Astrocyte of the spinal cord (primary cell): ENCODE measurements at regions not wholly inside any gene's neighbourhood (a gene's known extent, or its start where the extent isn't known, plus 50 kb on each side); places are given as distances from the start of the nearest gene placed in this dataset.

Experiments
- DNase-seq: peaks from one replicate; pipeline ENCODE4 v3.0.0; 2011; ENCODE audit warnings: low read depth, low spot score
- H3K4me3 ChIP-seq: 2 replicates; pipeline ENCODE4 v1.5.1; 2011; ENCODE audit warnings: low read depth, mild to moderate bottlenecking, low read length, moderate library complexity
- in situ Hi-C: cut with HindIII; loops from 2 replicates; pipeline ENCODE4 v1.10.0; 2017; ENCODE audit warnings: low sequenced_read_pairs
- TF ChIP-seq, protein P1 (sequence below): IDR thresholded peaks from 2 replicates; pipeline ENCODE4 v1.5.1; 2012; ENCODE audit warnings: low read depth, mild to moderate bottlenecking, low read length, inconsistent platforms

DNA sequence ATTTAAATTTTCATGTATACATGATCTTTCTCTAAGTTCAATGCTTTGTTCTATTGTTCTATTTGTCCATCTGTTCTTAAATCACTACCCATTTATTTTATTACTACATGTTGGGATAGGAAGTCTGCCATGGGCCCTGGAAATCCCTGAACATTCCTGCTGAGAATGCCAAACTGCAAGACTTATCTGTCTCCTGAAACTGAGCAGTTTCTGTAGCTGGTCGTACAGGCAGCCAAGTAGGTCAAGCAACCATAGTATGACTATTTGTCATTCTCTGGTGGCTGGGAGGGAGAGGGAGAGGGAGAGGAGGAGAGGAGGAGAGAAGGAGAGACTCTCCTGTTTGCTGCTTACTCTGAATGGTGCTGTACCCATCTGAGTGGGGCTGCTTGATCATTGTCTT is 82.8 kb upstream of the SNX19 start:
- DNase-seq: peak; percentile 48
- TF ChIP-seq, protein P1, sequence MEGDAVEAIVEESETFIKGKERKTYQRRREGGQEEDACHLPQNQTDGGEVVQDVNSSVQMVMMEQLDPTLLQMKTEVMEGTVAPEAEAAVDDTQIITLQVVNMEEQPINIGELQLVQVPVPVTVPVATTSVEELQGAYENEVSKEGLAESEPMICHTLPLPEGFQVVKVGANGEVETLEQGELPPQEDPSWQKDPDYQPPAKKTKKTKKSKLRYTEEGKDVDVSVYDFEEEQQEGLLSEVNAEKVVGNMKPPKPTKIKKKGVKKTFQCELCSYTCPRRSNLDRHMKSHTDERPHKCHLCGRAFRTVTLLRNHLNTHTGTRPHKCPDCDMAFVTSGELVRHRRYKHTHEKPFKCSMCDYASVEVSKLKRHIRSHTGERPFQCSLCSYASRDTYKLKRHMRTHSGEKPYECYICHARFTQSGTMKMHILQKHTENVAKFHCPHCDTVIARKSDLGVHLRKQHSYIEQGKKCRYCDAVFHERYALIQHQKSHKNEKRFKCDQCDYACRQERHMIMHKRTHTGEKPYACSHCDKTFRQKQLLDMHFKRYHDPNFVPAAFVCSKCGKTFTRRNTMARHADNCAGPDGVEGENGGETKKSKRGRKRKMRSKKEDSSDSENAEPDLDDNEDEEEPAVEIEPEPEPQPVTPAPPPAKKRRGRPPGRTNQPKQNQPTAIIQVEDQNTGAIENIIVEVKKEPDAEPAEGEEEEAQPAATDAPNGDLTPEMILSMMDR: no peak
- H3K4me3 ChIP-seq: no peak overlapping the region
- in situ Hi-C loops: no loop called here

DNA sequence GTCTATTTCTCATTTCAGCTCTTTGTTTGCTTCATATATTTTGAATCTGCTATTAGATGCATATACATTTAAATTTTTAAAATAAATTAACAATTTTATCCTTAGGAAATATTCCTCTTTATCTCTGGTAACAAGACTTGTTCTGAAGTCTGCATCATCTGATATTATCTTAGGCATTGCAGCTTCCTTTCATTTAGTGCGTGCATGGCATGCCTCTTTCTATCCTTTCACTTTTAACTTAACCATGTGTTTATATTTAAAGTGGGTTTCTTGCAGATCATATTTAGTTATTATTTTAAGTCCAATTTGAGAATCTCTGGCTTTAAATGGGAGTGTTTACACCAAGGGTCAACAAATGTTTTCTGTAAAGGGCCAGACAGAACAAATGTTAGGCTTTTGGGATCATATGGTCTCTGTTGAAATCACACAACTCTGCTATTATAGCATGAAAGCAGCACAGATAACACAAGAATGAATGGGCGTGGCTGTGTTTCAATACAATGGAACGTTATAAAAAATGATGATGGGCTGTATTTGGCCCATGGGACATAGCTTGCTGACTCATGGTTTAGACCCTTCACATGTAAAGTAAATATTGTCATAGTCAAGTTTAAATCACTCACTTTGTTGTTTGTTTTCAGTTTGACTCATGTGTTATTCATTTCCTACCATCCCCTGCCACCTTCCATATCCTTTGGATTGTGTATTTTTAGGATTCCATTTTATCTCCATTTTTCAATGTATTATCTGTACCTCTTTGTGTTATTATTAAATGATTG is 83.9 kb upstream of the SNX19 start:
- H3K4me3 ChIP-seq: no peak overlapping the region
- DNase-seq: peak; percentile 89
- in situ Hi-C loops: no loop called here
- TF ChIP-seq, protein P1: no peak

DNA sequence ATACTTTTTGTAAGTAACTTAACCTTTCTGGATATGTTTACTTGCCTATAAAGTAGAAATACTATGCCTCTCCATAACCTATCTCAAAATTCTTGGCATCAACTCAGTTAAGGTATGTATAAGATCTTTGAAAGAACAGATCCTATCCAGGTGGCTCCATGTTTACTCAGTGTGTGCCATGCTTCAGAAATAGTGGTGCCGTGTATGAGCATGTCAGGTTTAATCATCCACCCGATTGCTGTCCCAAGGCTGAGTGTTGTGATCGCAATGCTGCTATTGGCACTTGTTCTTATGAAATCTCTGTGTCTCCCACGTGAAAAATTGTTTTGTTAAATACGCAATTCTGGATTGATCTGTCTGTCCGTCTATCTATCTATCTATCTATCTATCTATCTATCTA is 85.9 kb upstream of the SNX19 start:
- TF ChIP-seq, protein P1: no peak
- DNase-seq: no peak
- no peak overlapping the region for H3K4me3 ChIP-seq
- in situ Hi-C loops: no loop called here

DNA sequence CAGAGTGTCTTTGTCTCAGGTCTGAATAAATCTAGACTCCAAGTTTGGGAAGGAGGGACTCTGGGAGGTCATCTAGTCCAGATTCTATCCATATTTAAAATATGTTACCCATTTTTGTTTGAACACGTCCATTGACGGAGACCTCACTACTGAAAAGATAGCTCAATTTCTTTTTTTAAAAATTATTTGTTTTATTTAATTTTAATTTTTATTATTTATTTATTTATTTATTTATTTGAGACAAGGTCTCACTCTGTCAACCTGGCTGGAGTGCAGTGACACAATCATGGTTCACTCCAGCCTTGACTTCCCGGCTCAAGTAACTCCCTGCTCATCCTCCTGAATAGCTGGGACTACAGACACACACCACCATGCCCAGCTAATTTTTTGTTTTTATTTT is 89.5 kb upstream of the SNX19 start:
- TF ChIP-seq, protein P1: no peak
- H3K4me3 ChIP-seq: no peak overlapping the region
- in situ Hi-C loops: no loop called here
- no peak for DNase-seq

DNA sequence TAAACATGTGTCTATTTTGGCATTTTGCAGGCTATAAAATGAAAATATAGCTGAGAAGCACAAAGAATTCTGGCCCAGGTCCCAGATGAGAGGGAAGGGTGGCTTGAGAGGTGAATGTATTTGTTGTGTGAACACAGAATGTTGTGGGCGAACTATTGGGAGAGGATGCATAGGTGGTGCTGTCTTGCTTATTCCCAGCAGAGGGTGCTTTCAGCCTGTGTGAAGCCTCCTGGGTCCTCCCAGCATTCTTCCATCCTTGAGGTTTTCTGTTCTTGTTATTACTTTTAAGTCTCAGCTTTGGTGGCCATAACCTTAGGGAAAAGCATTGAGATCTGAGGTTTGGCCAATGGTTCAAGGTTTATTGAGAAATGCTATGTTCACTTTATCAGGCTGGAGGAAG is 108.7 kb upstream of the SNX19 start:
- in situ Hi-C loops: no loop called here
- peak; percentile 58 for DNase-seq
- H3K4me3 ChIP-seq: no peak overlapping the region
- TF ChIP-seq, protein P1: peak; percentile 78

DNA sequence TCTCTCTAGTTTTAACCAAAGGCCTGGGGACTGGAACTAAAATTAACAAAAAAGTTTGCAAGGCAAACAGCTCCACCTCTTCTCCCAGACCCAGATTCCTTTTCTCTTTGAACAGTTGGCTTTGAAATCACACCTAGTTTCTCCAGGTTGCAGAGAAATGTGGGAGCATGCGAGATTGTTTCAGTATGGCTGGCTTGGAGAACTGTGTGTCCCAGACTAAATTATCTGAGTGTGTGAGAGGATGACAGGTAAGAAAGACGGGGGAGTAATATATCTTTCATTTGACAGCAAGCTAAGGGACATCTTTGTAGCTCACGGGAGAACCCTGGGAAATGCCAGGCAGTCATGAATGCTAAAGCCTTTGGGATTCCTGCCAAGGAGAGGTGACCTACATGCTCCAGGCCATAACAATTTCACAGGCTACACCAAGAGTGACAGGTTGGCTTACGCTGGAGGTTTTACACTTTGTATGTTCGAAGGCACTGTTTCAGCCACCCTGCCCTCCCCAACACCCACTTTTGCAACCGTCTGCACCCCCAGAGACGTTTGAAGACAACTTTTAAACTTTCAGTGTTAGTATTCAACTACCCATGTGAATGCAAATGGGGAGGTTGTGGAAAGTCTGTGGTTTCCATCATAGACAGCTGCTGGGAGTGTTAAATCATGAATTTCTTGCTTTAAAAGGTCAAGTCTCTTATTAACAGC is 109.3 kb upstream of the SNX19 start:
- no peak for DNase-seq
- in situ Hi-C loops: no loop called here
- TF ChIP-seq, protein P1: no peak
- H3K4me3 ChIP-seq: no peak overlapping the region
